ENCODE measurements at regions not wholly inside any gene's neighbourhood (a gene's known extent, or its start where the extent isn't known, plus 50 kb on each side); places are given as distances from the start of the nearest gene placed in this dataset.

DNA sequence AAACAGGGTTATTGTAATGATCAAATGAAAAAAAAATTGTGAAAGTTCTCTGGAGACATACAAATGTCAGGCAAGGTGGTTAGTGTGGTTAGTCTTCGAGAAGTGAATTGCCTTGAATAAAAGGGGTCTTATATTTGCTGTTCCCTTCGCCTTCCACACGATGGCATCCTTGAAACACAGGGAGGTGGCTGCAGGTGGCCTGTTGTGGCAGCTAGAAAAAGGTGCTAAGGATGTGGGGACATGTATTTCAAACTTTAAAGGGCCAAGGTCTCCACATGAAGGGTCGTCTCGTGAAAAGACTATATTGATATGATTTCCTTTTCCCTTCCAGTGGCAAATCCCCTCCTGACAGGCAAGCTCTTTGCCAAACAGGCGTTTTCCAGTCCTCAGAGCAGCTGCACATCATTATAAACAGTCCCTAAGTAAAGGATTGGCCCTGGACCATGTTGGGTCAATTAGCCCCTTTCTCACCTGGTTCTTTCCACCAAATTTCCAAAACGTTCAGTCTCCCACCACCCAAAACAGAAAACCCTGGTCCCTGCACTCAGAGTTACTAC is 68.5 kb downstream of the COPS8 start (continued):
- no peak for TF ChIP-seq MXI1 (IDR thresholded peaks at IDR 0.05; ENCODE audit: low read depth, low read length)

DNA sequence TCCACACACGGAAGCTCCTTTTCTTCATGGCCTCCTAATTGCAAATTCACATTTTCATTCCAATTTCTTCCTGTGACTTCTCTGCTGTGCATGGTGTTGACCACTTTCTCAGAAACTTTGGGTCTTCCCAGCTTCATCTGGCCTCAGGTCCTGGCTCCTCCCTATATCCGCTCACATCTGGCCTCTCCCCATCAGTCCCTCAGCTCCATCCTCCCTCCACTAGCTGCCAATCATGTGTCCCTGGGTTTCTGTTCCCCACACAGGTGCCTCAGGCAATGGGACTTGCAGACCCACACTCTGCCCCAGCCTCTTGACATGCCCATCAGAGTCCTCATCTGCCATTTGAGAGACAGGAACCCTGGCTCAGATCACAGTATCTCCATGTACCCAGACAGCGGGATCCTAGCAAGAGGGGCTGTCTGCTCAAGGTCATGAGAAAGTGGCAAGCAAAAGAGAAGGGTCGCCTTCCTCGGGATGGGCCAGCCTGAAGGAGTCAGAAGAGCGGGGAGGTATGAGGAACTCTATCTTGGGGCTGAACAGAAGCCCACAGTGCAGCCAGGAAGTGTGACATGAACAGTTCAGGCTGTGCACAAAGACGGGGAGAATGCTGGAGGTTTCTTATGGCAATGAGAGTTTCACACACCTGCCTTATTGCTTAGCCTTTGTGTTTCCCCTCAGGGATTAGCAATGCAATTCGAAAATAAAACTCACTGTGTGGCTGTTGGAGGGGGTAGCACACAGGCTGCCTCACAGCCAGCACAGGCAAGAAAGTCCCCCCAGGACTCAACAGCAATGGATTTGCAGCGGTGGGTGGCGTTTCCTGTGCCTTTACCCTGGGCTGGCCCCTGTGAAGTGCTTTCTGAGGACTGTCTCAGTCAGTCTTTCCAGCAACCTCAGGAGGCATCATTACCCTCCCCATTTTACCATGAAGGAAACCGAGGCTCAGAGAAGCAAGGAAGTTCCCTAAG is 69.5 kb downstream of the COPS8 start:
- TF ChIP-seq MXI1 (IDR thresholded peaks at IDR 0.05; ENCODE audit: low read depth, low read length) (no peak), TCF12 (IDR thresholded peaks at IDR 0.05) (no peak), TAF1 (IDR thresholded peaks at IDR 0.05; ENCODE audit: borderline replicate concordance, low read depth, low read length) (no peak), MEF2A (IDR thresholded peaks at IDR 0.05; ENCODE audit: borderline replicate concordance, low read depth) (no peak), JUND (IDR thresholded peaks at IDR 0.05) (no peak), SMC3 (IDR thresholded peaks at IDR 0.05; ENCODE audit: low read depth, low read length) (no peak), RFX5 (IDR thresholded peaks at IDR 0.05; ENCODE audit: low read length) (no peak), EP300 (IDR thresholded peaks at IDR 0.05; ENCODE audit: borderline replicate concordance in 1 of 2, low read depth in 1 of 2, low read length in 1 of 2) (no peak), ELF1 (IDR thresholded peaks at IDR 0.05) (no peak), RAD21 (IDR thresholded peaks at IDR 0.05; ENCODE audit: low read length) (no peak), IRF3 (IDR thresholded peaks at IDR 0.05; ENCODE audit: low read depth, low read length) (no peak), SIN3A (IDR thresholded peaks at IDR 0.05; ENCODE audit: borderline replicate concordance, low read depth, low read length) (no peak), POLR2AphosphoS5 (IDR thresholded peaks at IDR 0.05; ENCODE audit: low read depth, low read length) (no peak), FOXM1 (IDR thresholded peaks at IDR 0.05; ENCODE audit: low read depth) (no peak), FOXJ3 (CRISPR knock-in tag; IDR thresholded peaks at IDR 0.05) (no peak), REST (IDR thresholded peaks at IDR 0.05; ENCODE audit: low read depth, low read length) (no peak)
- TF ChIP-seq, protein P1, sequence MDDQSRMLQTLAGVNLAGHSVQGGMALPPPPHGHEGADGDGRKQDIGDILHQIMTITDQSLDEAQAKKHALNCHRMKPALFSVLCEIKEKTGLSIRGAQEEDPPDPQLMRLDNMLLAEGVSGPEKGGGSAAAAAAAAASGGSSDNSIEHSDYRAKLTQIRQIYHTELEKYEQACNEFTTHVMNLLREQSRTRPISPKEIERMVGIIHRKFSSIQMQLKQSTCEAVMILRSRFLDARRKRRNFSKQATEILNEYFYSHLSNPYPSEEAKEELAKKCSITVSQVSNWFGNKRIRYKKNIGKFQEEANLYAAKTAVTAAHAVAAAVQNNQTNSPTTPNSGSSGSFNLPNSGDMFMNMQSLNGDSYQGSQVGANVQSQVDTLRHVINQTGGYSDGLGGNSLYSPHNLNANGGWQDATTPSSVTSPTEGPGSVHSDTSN (IDR thresholded peaks at IDR 0.05) = no peak
- TF ChIP-seq, protein P2, sequence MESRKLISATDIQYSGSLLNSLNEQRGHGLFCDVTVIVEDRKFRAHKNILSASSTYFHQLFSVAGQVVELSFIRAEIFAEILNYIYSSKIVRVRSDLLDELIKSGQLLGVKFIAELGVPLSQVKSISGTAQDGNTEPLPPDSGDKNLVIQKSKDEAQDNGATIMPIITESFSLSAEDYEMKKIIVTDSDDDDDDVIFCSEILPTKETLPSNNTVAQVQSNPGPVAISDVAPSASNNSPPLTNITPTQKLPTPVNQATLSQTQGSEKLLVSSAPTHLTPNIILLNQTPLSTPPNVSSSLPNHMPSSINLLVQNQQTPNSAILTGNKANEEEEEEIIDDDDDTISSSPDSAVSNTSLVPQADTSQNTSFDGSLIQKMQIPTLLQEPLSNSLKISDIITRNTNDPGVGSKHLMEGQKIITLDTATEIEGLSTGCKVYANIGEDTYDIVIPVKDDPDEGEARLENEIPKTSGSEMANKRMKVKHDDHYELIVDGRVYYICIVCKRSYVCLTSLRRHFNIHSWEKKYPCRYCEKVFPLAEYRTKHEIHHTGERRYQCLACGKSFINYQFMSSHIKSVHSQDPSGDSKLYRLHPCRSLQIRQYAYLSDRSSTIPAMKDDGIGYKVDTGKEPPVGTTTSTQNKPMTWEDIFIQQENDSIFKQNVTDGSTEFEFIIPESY (IDR thresholded peaks at IDR 0.05; ENCODE audit: borderline replicate concordance, low read depth) = no peak
- TF ChIP-seq, protein P3, sequence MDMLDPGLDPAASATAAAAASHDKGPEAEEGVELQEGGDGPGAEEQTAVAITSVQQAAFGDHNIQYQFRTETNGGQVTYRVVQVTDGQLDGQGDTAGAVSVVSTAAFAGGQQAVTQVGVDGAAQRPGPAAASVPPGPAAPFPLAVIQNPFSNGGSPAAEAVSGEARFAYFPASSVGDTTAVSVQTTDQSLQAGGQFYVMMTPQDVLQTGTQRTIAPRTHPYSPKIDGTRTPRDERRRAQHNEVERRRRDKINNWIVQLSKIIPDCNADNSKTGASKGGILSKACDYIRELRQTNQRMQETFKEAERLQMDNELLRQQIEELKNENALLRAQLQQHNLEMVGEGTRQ (IDR thresholded peaks at IDR 0.05; ENCODE audit: borderline replicate concordance, low read depth, low read length) = no peak
- TF ChIP-seq, protein P4, sequence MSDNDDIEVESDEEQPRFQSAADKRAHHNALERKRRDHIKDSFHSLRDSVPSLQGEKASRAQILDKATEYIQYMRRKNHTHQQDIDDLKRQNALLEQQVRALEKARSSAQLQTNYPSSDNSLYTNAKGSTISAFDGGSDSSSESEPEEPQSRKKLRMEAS (IDR thresholded peaks at IDR 0.05; ENCODE audit: low read depth) = no peak
- H3K27ac ChIP-seq (ENCODE audit: low read depth in 2 of 2, low read length in 1 of 2) = peak overlapping the region in 1 of 2 experiments; percentile 92; a peak in 1 of 4 replicates
- no peak overlapping the region for H3K9ac ChIP-seq
- no peaks in the 10 kb centered on the region for H3K79me2 ChIP-seq (ENCODE audit: insufficient read depth)
- ChIA-PET CTCF (interaction anchor here (0.8 to 2.6 kb wide), 22 partner anchors 10 to 620 kb away, joined by 3 to 36 read pairs (median 5); no protein-coding TSS in a partner anchor), POLR2A (interaction anchor here (1.0 kb wide), 1 partner anchor 255 kb away, joined by 3 read pairs; no protein-coding TSS in a partner anchor)
- no peak overlapping the region for H3K4me3 ChIP-seq (ENCODE audit: low read depth in 2 of 2, low read length in 1 of 2)
- peaks cover 31% of the 10 kb centered on the region for H3F3A ChIP-seq (replicated peaks; ENCODE audit: insufficient read depth)
- no peaks in the 10 kb centered on the region for H3K36me3 ChIP-seq (replicated peaks in 1 of 2; ENCODE audit: control insufficient read depth in 1 of 2, insufficient read depth in 2 of 2, low read length in 1 of 2)
- 95% methylated on average over 11 of the region's 11 CpGs for WGBS (ENCODE audit: low lambda C conversion rate)
- peak; percentile 39 for DNase-seq
- no peaks in the 10 kb centered on the region for H3K27me3 ChIP-seq (ENCODE audit: insufficient read depth)
- H3K9me3 ChIP-seq = no peaks in the 10 kb centered on the region
- H3K4me2 ChIP-seq = no peak overlapping the region
- H4K20me1 ChIP-seq (ENCODE audit: insufficient read depth) = no peaks in the 10 kb centered on the region
- H3K9me2 ChIP-seq = no peaks in the 10 kb centered on the region
- peaks cover 23 to 24% of the 10 kb centered on the region in 2 experiments; a peak in 3 of 4 replicates for H3K4me1 ChIP-seq (ENCODE audit: control insufficient read depth in 1 of 2, insufficient read depth in 2 of 2, low read depth in 1 of 2, low read length in 1 of 2)
- H2AFZ ChIP-seq (ENCODE audit: low read depth) = no peak overlapping the region
